NCI-H2196 (cell line): ENCODE measurements at regions not wholly inside any gene's neighbourhood (a gene's known extent, or its start where the extent isn't known, plus 50 kb on each side); places are given as distances from the start of the nearest gene placed in this dataset.
"Not testable (repeated sequence)": the region's sequence is repeated elsewhere in the genome, so short reads cannot be mapped to it uniquely, and the experiment has no call there.

ENCODE experiments used
- DNase-seq: peaks from one replicate; lab custom pipeline; 2025; ENCODE audit not compliant: unreplicated experiment; lab: John Stamatoyannopoulos, UW

GRCh38 chr11:23138761-23139160 lies 278.5 kb upstream of the CCDC179 start:
- DNase-seq, result no peak

- no peak for DNase-seq
Observed at GRCh38 chr11:23143022-23143421, 282.7 kb upstream of the CCDC179 start.

- no peak for DNase-seq
Observed at GRCh38 chr11:23151819-23152218, 291.5 kb upstream of the CCDC179 start.

- DNase-seq, result no peak
Observed at GRCh38 chr11:23155503-23155902, 295.2 kb upstream of the CCDC179 start.

GRCh38 chr11:23164022-23164421 lies 303.7 kb upstream of the CCDC179 start:
- DNase-seq, result no peak

- DNase-seq, result no peak
Observed at GRCh38 chr11:23166376-23166775, 306.1 kb upstream of the CCDC179 start.

GRCh38 chr11:23179609-23180008 lies 319.3 kb upstream of the CCDC179 start:
- no peak for DNase-seq

- DNase-seq, result no peak
Observed at GRCh38 chr11:23181022-23181807, 320.9 kb upstream of the CCDC179 start.

GRCh38 chr11:23192256-23192655 lies 332.0 kb upstream of the CCDC179 start:
- DNase-seq, result no peak

GRCh38 chr11:23201936-23202522 lies 341.8 kb upstream of the CCDC179 start:
- no peak for DNase-seq

- DNase-seq, result no peak
Observed at GRCh38 chr11:23202611-23203010, 342.3 kb upstream of the CCDC179 start.

GRCh38 chr11:23205156-23205871 lies 345.0 kb upstream of the CCDC179 start:
- no peak for DNase-seq

- no peak for DNase-seq
Observed at GRCh38 chr11:23206741-23207336, 346.6 kb upstream of the CCDC179 start.

- DNase-seq, result no peak
Observed at GRCh38 chr11:23211221-23211620, 350.9 kb upstream of the CCDC179 start.

- DNase-seq, result no peak
Observed at GRCh38 chr11:23212807-23213206, 352.5 kb upstream of the CCDC179 start.

- DNase-seq, result no peak
Observed at GRCh38 chr11:23217072-23217471, 356.8 kb upstream of the CCDC179 start.

GRCh38 chr11:23220086-23220485 lies 359.8 kb upstream of the CCDC179 start:
- not testable (repeated sequence) for DNase-seq

GRCh38 chr11:23221366-23221765 lies 361.1 kb upstream of the CCDC179 start:
- no peak for DNase-seq

GRCh38 chr11:23226331-23227077 lies 366.2 kb upstream of the CCDC179 start:
- no peak for DNase-seq

GRCh38 chr11:23227078-23227445 lies 366.8 kb upstream of the CCDC179 start:
- no peak for DNase-seq

- DNase-seq, result no peak
Observed at GRCh38 chr11:23232652-23233051, 372.4 kb upstream of the CCDC179 start.
